DOHH2 (cell line): ENCODE measurements at regions not wholly inside any gene's neighbourhood (a gene's known extent, or its start where the extent isn't known, plus 50 kb on each side); places are given as distances from the start of the nearest gene placed in this dataset.

Source experiments
- H3F3A ChIP-seq: fragments of 200-600 bp; sonication (generic), shearing (Covaris generic); 2 replicates; pipeline ENCODE4 v1.6.0; 2016; ENCODE audit warnings: antibody characterized with exemption, mild to moderate bottlenecking; ENCODE audit not compliant: control insufficient read depth, insufficient read depth
- H3K27ac ChIP-seq: fragments of 200-600 bp; sonication (generic); 2 replicates; pipeline ENCODE4 v1.5.1; 2014; ENCODE audit warnings: low read depth, mild to moderate bottlenecking, low read length, moderate library complexity
- H3K27me3 ChIP-seq: fragments of 200-600 bp; sonication (generic); 2 replicates; pipeline ENCODE4 v1.6.1; 2014; ENCODE audit warnings: mild to moderate bottlenecking, low read length, mixed read lengths; ENCODE audit not compliant: control insufficient read depth
- H3K36me3 ChIP-seq: fragments of 200-600 bp; sonication (generic); 2 replicates; pipeline ENCODE4 v1.6.1; 2014; ENCODE audit warnings: mild to moderate bottlenecking, low read length, moderate library complexity, mixed read lengths; ENCODE audit not compliant: control insufficient read depth
- H3K4me1 ChIP-seq: fragments of 200-600 bp; sonication (generic); 2 replicates; pipeline ENCODE4 v1.6.1; 2014; ENCODE audit warnings: mild to moderate bottlenecking, low read length, mixed read lengths; ENCODE audit not compliant: control insufficient read depth
- H3K4me2 ChIP-seq: fragments of 200-600 bp; sonication (generic); 2 replicates; pipeline ENCODE4 v1.6.0; 2014; ENCODE audit warnings: mild to moderate bottlenecking, low read length, moderate library complexity
- H3K4me3 ChIP-seq: fragments of 200-600 bp; sonication (generic); 2 replicates; pipeline ENCODE4 v1.5.1; 2014; ENCODE audit warnings: mild to moderate bottlenecking, low read length, mixed read lengths
- H3K79me2 ChIP-seq: fragments of 200-600 bp; sonication (generic); 2 replicates; pipeline ENCODE4 v1.6.1; 2014; ENCODE audit warnings: mild to moderate bottlenecking, low read length, mixed read lengths; ENCODE audit not compliant: control insufficient read depth
- H3K9me2 ChIP-seq: fragments of 200-600 bp; sonication (generic); replicated peaks from 2 replicates; pipeline ENCODE4 v1.6.1; 2014; ENCODE audit warnings: mild to moderate bottlenecking, low read length, mixed read lengths; ENCODE audit not compliant: control insufficient read depth
- H3K9me3 ChIP-seq: fragments of 200-600 bp; sonication (generic); 2 replicates; pipeline ENCODE4 v1.6.1; 2014; ENCODE audit warnings: antibody characterized with exemption, low read length, mixed read lengths; ENCODE audit not compliant: control insufficient read depth, insufficient read depth
- H4K20me1 ChIP-seq: fragments of 200-600 bp; sonication (generic); 2 replicates; pipeline ENCODE4 v1.6.0; 2014; ENCODE audit warnings: low read depth, mild to moderate bottlenecking, antibody characterized with exemption, low read length, moderate library complexity; ENCODE audit not compliant: control insufficient read depth, insufficient read depth
- CTCF ChIP-seq: fragments of 200-600 bp; sonication (generic); IDR thresholded peaks from one replicate; pipeline ENCODE4 v1.5.1; 2014; ENCODE audit warnings: antibody characterized with exemption, mild to moderate bottlenecking, low read depth, low read length; ENCODE audit not compliant: poor library complexity, severe bottlenecking
- EZH2phosphoT487 ChIP-seq: fragments of 200-600 bp; sonication (generic); IDR thresholded peaks from 2 replicates; pipeline ENCODE4 v1.6.1; 2017; ENCODE audit warnings: borderline replicate concordance, mild to moderate bottlenecking, antibody characterized with exemption, low read length, moderate library complexity, mixed read lengths

GRCh38 chr2:194567661-194568017 is 1089.4 kb upstream of the SLC39A10 start:
- no peak overlapping the region for H3K27ac ChIP-seq
- H3K4me1 ChIP-seq = no peaks in the 10 kb centered on the region
- no peaks in the 10 kb centered on the region for H3K36me3 ChIP-seq
- no peak overlapping the region for H3K4me3 ChIP-seq
- TF ChIP-seq EZH2phosphoT487 (no peak), CTCF (no peak)
- no peaks in the 10 kb centered on the region for H3K79me2 ChIP-seq
- no peaks in the 10 kb centered on the region for H3K27me3 ChIP-seq
- no peaks in the 10 kb centered on the region for H3K9me3 ChIP-seq
- H3K4me2 ChIP-seq = no peak overlapping the region
- no peaks in the 10 kb centered on the region for H3K9me2 ChIP-seq
- H4K20me1 ChIP-seq = no peaks in the 10 kb centered on the region
- H3F3A ChIP-seq = no peaks in the 10 kb centered on the region

- Histone ChIP-seq H3K27ac (no peak overlapping the region), H4K20me1 (no peaks in the 10 kb centered on the region), H3F3A (no peaks in the 10 kb centered on the region), H3K36me3 (no peaks in the 10 kb centered on the region), H3K4me2 (no peak overlapping the region), H3K9me3 (no peaks in the 10 kb centered on the region), H3K9me2 (no peaks in the 10 kb centered on the region), H3K4me3 (no peak overlapping the region), H3K27me3 (no peaks in the 10 kb centered on the region), H3K79me2 (no peaks in the 10 kb centered on the region), H3K4me1 (no peaks in the 10 kb centered on the region)
- no peak for TF ChIP-seq EZH2phosphoT487
- TF ChIP-seq CTCF = no peak
Observed at GRCh38 chr2:194566907-194567660, 1089.9 kb upstream of the SLC39A10 start.

- TF ChIP-seq EZH2phosphoT487 = no peak
- H3K4me3 ChIP-seq = no peak overlapping the region
- H3K4me1 ChIP-seq = no peaks in the 10 kb centered on the region
- no peaks in the 10 kb centered on the region for H3F3A ChIP-seq
- H3K79me2 ChIP-seq = no peaks in the 10 kb centered on the region
- no peak overlapping the region for H3K4me2 ChIP-seq
- no peaks in the 10 kb centered on the region for H3K9me2 ChIP-seq
- H3K36me3 ChIP-seq = no peaks in the 10 kb centered on the region
- no peaks in the 10 kb centered on the region for H3K27me3 ChIP-seq
- no peak overlapping the region for H3K27ac ChIP-seq
- H4K20me1 ChIP-seq = no peaks in the 10 kb centered on the region
- no peaks in the 10 kb centered on the region for H3K9me3 ChIP-seq
Observed at GRCh38 chr2:194564422-194564821, 1092.6 kb upstream of the SLC39A10 start.

- H3F3A ChIP-seq = no peaks in the 10 kb centered on the region
- H3K9me3 ChIP-seq = no peaks in the 10 kb centered on the region
- no peak overlapping the region for H3K4me2 ChIP-seq
- no peaks in the 10 kb centered on the region for H3K36me3 ChIP-seq
- no peaks in the 10 kb centered on the region for H3K27me3 ChIP-seq
- no peaks in the 10 kb centered on the region for H3K79me2 ChIP-seq
- no peaks in the 10 kb centered on the region for H3K9me2 ChIP-seq
- TF ChIP-seq CTCF = no peak
- H4K20me1 ChIP-seq = no peaks in the 10 kb centered on the region
- H3K27ac ChIP-seq = no peak overlapping the region
- no peaks in the 10 kb centered on the region for H3K4me1 ChIP-seq
- H3K4me3 ChIP-seq = no peak overlapping the region
Observed at GRCh38 chr2:194562329-194562728, 1094.7 kb upstream of the SLC39A10 start.
